B cell (primary cell): ENCODE measurements at regions not wholly inside any gene's neighbourhood (a gene's known extent, or its start where the extent isn't known, plus 50 kb on each side); places are given as distances from the start of the nearest gene placed in this dataset.

ENCODE experiments used
- ATAC-seq: fragments of 200-7000 bp; cut with Tn5 transposase; one replicate; pipeline ENCODE4 v1.10.0; 2021; ENCODE audit warnings: low read depth, mild to moderate bottlenecking, moderate number of reproducible peaks, moderate library complexity
- CTCF ChIA-PET: fragments of 350-600 bp; sonication (Branson Sonifier 250); formaldehyde crosslinking; loops from one replicate; lab custom pipeline; 2021; ENCODE audit warnings: antibody characterized with exemption, inconsistent platforms; lab: Charles Lee
- POLR2A ChIA-PET: fragments of 350-600 bp; sonication (Branson Sonifier 250); formaldehyde crosslinking; loops from one replicate; lab custom pipeline; 2021; ENCODE audit warnings: antibody characterized with exemption; lab: Charles Lee
- DNase-seq: peaks from one replicate; pipeline ENCODE4 v3.0.0; 2013
- H2AFZ ChIP-seq: 2 replicates; pipeline ENCODE4 v1.6.1; 2012; ENCODE audit warnings: mild to moderate bottlenecking, low read depth, low read length; ENCODE audit not compliant: insufficient read depth, poor library complexity, severe bottlenecking
- H3K27ac ChIP-seq, 2 donors: 1 replicate in 1 of 2; 2 replicates in 1 of 2; pipeline ENCODE4 v1.5.1; 2012 to 2013; ENCODE audit warnings: low read length in 2 of 2, mild to moderate bottlenecking in 2 of 2, moderate library complexity in 1 of 2
- H3K27me3 ChIP-seq, 4 experiments: fragments of 200-600 bp in 1 of 4; sonication (generic) in 1 of 4; replicated peaks in 1 of 4; 1 replicate in 2 of 4; 2 replicates in 2 of 4; pipeline versions ENCODE4 v1.6.1 to v1.7.0; 2013 to 2016; ENCODE audit warnings: low read length in 3 of 4, mild to moderate bottlenecking in 2 of 4, mixed read lengths in 1 of 4, moderate library complexity in 1 of 4; ENCODE audit not compliant: insufficient read depth in 4 of 4, control insufficient read depth in 3 of 4; ENCODE audit errors: control extremely low read depth in 1 of 4
- H3K36me3 ChIP-seq, 2 experiments: replicated peaks in 1 of 2; 1 replicate in 1 of 2; 2 replicates in 1 of 2; pipeline versions ENCODE4 v1.6.1 to v1.7.1; 2013; ENCODE audit warnings: low read length in 1 of 2; ENCODE audit not compliant: insufficient read depth in 2 of 2, control insufficient read depth in 1 of 2; ENCODE audit errors: control extremely low read depth in 1 of 2, extremely low read depth in 1 of 2
- H3K4me1 ChIP-seq, 2 donors: fragments of 200-600 bp in 1 of 2; sonication (generic) in 1 of 2; 1 replicate in 1 of 2; 2 replicates in 1 of 2; pipeline versions ENCODE4 v1.5.1 to v1.6.1; 2013 to 2017; ENCODE audit warnings: low read length in 2 of 2; ENCODE audit not compliant: control insufficient read depth in 2 of 2, insufficient read depth in 2 of 2
- H3K4me2 ChIP-seq: replicated peaks from 2 replicates; pipeline ENCODE3; 2012; ENCODE audit warnings: mild to moderate bottlenecking, low read depth, low read length; ENCODE audit not compliant: poor library complexity, severe bottlenecking
- H3K4me3 ChIP-seq, 5 experiments: fragments of 200-600 bp in 1 of 5; sonication (generic) in 1 of 5; 1 replicate in 3 of 5; 2 replicates in 2 of 5; pipeline versions ENCODE4 v1.5.1 to v1.7.0; 2011 to 2016; ENCODE audit warnings: low read length in 4 of 5, mild to moderate bottlenecking in 4 of 5, low read depth in 2 of 5, control low read depth in 1 of 5, moderate library complexity in 1 of 5; ENCODE audit not compliant: insufficient read depth in 1 of 5; ENCODE audit errors: control extremely low read depth in 1 of 5, extremely low read depth in 1 of 5
- H3K79me2 ChIP-seq: fragments of 200-600 bp; sonication (generic); one replicate; pipeline ENCODE4 v1.6.0; 2016; ENCODE audit warnings: low read length; ENCODE audit not compliant: control insufficient read depth, insufficient read depth
- H3K9ac ChIP-seq: fragments of 200-600 bp; sonication (generic); 2 replicates; pipeline ENCODE4 v1.6.1; 2017; ENCODE audit warnings: mild to moderate bottlenecking, low read length, moderate library complexity
- H3K9me3 ChIP-seq, 3 donors: one replicate each; pipeline versions ENCODE4 v1.6.1 to v1.7.1; 2013; ENCODE audit warnings: low read length in 2 of 3; ENCODE audit not compliant: control insufficient read depth in 2 of 3, insufficient read depth in 1 of 3; ENCODE audit errors: control extremely low read depth in 1 of 3
- H4K20me1 ChIP-seq: 2 replicates; pipeline ENCODE4 v1.6.0; 2012; ENCODE audit warnings: mild to moderate bottlenecking, low read length; ENCODE audit not compliant: insufficient read depth, control insufficient read depth, poor library complexity, severe bottlenecking
- H3K27ac Mint-ChIP-seq: one replicate; pipeline ENCODE4 v1.8.0; 2021; ENCODE audit warnings: mixed read lengths
- H3K27me3 Mint-ChIP-seq: one replicate; pipeline ENCODE4 v1.8.0; 2021; ENCODE audit warnings: mixed read lengths
- H3K4me1 Mint-ChIP-seq: one replicate; pipeline ENCODE4 v1.8.0; 2021; ENCODE audit warnings: mixed read lengths
- H3K4me3 Mint-ChIP-seq: one replicate; pipeline ENCODE4 v1.8.0; 2021; ENCODE audit warnings: mixed read lengths
- H3K9me3 Mint-ChIP-seq: one replicate; pipeline ENCODE4 v1.8.0; 2022; ENCODE audit warnings: mixed read lengths; ENCODE audit not compliant: insufficient read depth
- EZH2 ChIP-seq: IDR thresholded peaks from 2 replicates; pipeline ENCODE4 v1.6.1; 2012; ENCODE audit warnings: borderline replicate concordance, low read depth, mild to moderate bottlenecking, moderate library complexity, low read length; ENCODE audit not compliant: insufficient read depth, poor library complexity, severe bottlenecking
- WGBS: methylation state at CpG from one replicate; pipeline ENCODE4 v1.1.5; 2013; ENCODE audit warnings: missing lambda C conversion rate; ENCODE audit not compliant: insufficient coverage; 5-methylcytosine and 5-hydroxymethylcytosine counted together
- intact Hi-C: fragments of 100-400 bp; cut with micrococcal nuclease; formaldehyde crosslinking; loops from one replicate; pipeline ENCODE4 v1.10.0; 2022
- TF ChIP-seq, protein P1 (sequence below): fragments of 200-600 bp; IDR thresholded peaks from one replicate; pipeline ENCODE4 v1.8.0; 2022; ENCODE audit warnings: antibody characterized with exemption, mild to moderate bottlenecking

DNA sequence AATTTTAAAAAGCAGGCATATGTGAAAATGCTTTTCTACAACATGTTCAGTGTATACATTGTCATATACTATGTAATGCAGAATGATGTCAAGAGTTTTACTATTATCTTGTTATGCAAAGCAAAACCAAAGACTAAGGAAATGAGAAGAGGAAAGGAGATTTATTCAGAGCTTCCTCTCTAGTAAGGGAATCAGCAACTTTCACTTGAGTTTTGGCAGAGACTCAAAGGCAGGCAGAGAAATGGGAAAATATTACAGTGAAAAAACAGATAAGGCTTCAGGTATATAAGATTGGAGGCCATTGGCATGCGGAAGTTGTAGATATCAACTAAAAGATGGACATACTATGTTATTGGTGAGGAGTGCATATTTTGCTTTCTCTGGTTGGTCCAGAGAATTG lies 512.0 kb upstream of the PCDH20 start:
- Histone ChIP-seq H3K27me3 (no peaks in the 10 kb centered on the region), H3K36me3 (no peaks in the 10 kb centered on the region), H4K20me1 (no peaks in the 10 kb centered on the region), H2AFZ (no peak overlapping the region), H3K4me1 (no peaks in the 10 kb centered on the region), H3K9me3 (no peaks in the 10 kb centered on the region), H3K27ac (no peak overlapping the region), H3K79me2 (no peaks in the 10 kb centered on the region), H3K4me3 (no peak overlapping the region), H3K4me2 (no peak overlapping the region), H3K9ac (no peak overlapping the region)
- 86% methylated on average over 1 of the region's 1 CpG for WGBS
- no peak for TF ChIP-seq EZH2
- TF ChIP-seq, protein P1, sequence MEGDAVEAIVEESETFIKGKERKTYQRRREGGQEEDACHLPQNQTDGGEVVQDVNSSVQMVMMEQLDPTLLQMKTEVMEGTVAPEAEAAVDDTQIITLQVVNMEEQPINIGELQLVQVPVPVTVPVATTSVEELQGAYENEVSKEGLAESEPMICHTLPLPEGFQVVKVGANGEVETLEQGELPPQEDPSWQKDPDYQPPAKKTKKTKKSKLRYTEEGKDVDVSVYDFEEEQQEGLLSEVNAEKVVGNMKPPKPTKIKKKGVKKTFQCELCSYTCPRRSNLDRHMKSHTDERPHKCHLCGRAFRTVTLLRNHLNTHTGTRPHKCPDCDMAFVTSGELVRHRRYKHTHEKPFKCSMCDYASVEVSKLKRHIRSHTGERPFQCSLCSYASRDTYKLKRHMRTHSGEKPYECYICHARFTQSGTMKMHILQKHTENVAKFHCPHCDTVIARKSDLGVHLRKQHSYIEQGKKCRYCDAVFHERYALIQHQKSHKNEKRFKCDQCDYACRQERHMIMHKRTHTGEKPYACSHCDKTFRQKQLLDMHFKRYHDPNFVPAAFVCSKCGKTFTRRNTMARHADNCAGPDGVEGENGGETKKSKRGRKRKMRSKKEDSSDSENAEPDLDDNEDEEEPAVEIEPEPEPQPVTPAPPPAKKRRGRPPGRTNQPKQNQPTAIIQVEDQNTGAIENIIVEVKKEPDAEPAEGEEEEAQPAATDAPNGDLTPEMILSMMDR = no peak
- no peak for DNase-seq
- Mint-ChIP-seq H3K9me3 (peaks cover 2% of the 10 kb centered on the region), H3K27me3 (no peaks in the 10 kb centered on the region), H3K4me1 (no peaks in the 10 kb centered on the region), H3K4me3 (no peak overlapping the region), H3K27ac (no peak overlapping the region)
- no peak for ATAC-seq
- intact Hi-C loops = no loop called here
- ChIA-PET CTCF (no interaction called here), POLR2A (no interaction called here)

DNA sequence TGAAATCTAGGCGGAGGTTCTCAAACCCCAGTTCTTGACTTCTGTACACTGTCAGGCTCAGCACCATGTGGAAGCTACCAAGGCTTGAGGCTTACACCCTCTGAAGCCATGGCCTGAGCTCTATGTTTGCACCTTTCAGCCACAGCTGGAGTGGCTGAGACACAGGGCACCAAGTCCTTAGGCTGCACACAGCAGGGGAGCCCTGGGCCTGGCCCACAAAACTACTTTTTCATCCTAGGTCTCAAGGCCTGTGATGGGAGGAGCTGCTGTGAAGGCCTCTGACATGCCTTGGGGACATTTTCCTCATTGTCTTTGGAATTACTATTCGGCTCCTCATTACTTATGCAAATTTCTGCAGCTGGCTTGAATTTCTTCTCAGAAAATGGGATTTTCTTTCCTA lies 503.2 kb upstream of the PCDH20 start:
- H3K79me2 ChIP-seq = no peaks in the 10 kb centered on the region
- 73% methylated on average over 2 of the region's 2 CpGs for WGBS
- DNase-seq (no peak), ATAC-seq (no peak)
- Mint-ChIP-seq H3K27ac (no peak overlapping the region), H3K27me3 (no peaks in the 10 kb centered on the region), H3K4me1 (no peaks in the 10 kb centered on the region), H3K4me3 (no peak overlapping the region), H3K9me3 (peaks cover 2% of the 10 kb centered on the region)
- no peaks in the 10 kb centered on the region for H4K20me1 ChIP-seq
- H3K4me3 ChIP-seq = no peak overlapping the region
- no peaks in the 10 kb centered on the region for H3K36me3 ChIP-seq
- no peak overlapping the region for H3K9ac ChIP-seq
- intact Hi-C loops = no loop called here
- H3K27ac ChIP-seq = no peak overlapping the region
- ChIA-PET POLR2A (no interaction called here), CTCF (no interaction called here)
- H3K4me2 ChIP-seq = no peak overlapping the region
- H2AFZ ChIP-seq = no peak overlapping the region
- H3K9me3 ChIP-seq = peaks cover 0 to 7% (median 0%) of the 10 kb centered on the region in 3 donors
- H3K4me1 ChIP-seq = no peaks in the 10 kb centered on the region
- TF ChIP-seq, protein P1 = no peak
- TF ChIP-seq EZH2 = no peak
- H3K27me3 ChIP-seq = no peaks in the 10 kb centered on the region
